ENCODE measurements at regions not wholly inside any gene's neighbourhood (a gene's known extent, or its start where the extent isn't known, plus 50 kb on each side); places are given as distances from the start of the nearest gene placed in this dataset.

- Histone ChIP-seq H3K27me3 (ENCODE audit: control insufficient read depth, insufficient read depth, low read length) (no peaks in the 10 kb centered on the region), H3K36me3 (replicated peaks; ENCODE audit: control insufficient read depth, insufficient read depth, low read length) (no peaks in the 10 kb centered on the region), H3K4me3 (ENCODE audit: insufficient read depth, low read depth, low read length) (no peak overlapping the region)
- DNase-seq: no peak
Measured at GRCh38 chr9:75715360-75715759, 175.1 kb upstream of the PCSK5 start.

DNA sequence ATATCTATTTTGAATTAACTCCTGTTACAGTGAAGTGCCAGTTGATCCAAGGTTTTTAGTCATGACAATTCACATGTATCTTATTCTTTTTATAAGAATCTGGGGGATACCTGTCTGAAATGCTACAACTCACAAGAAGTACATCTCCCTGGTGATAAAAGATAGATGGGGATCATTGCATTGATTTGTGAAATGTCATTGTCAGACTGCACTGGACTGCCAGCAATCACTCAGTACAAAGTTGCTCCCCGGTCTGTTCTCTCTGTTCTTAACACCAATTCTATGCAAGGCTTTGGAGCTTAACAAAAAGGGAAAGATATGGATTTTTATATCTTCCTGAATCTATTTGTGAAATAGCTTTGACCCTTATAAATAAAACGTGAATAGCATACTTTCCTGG is 171.8 kb upstream of the PCSK5 start:
- no peaks in the 10 kb centered on the region for H3K36me3 ChIP-seq (replicated peaks; ENCODE audit: control insufficient read depth, insufficient read depth, low read length)
- no peak for DNase-seq
- no peaks in the 10 kb centered on the region for H3K27me3 ChIP-seq (ENCODE audit: control insufficient read depth, insufficient read depth, low read length)
- H3K4me3 ChIP-seq (ENCODE audit: insufficient read depth, low read depth, low read length): no peak overlapping the region

DNA sequence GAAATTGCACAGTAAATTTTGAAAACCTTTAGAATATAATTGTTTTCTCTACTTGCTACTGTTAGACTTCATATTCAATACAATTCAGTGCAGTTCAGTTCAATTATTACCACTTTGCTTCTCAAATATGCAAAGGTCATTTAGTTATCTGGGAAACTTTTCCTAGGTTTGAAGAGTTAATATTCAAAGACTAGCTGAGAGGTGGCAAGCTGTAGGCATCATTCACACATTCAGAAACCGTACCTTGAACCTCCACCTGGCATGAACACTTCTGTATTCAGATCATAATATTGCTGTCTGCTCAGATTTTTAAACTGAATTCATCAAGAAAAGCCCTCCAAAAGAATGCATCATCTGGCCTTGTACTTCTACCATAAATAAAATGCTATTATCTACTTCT is 162.1 kb upstream of the PCSK5 start:
- no peak for DNase-seq
- Histone ChIP-seq H3K27me3 (ENCODE audit: control insufficient read depth, insufficient read depth, low read length) (no peaks in the 10 kb centered on the region), H3K36me3 (replicated peaks; ENCODE audit: control insufficient read depth, insufficient read depth, low read length) (no peaks in the 10 kb centered on the region), H3K4me3 (ENCODE audit: insufficient read depth, low read depth, low read length) (no peak overlapping the region)

GRCh38 chr9:75734802-75735201 is 155.7 kb upstream of the PCSK5 start:
- no peaks in the 10 kb centered on the region for H3K27me3 ChIP-seq (ENCODE audit: control insufficient read depth, insufficient read depth, low read length)
- H3K36me3 ChIP-seq (replicated peaks; ENCODE audit: control insufficient read depth, insufficient read depth, low read length): no peaks in the 10 kb centered on the region
- H3K4me3 ChIP-seq (ENCODE audit: insufficient read depth, low read depth, low read length): no peak overlapping the region
- DNase-seq: no peak

DNA sequence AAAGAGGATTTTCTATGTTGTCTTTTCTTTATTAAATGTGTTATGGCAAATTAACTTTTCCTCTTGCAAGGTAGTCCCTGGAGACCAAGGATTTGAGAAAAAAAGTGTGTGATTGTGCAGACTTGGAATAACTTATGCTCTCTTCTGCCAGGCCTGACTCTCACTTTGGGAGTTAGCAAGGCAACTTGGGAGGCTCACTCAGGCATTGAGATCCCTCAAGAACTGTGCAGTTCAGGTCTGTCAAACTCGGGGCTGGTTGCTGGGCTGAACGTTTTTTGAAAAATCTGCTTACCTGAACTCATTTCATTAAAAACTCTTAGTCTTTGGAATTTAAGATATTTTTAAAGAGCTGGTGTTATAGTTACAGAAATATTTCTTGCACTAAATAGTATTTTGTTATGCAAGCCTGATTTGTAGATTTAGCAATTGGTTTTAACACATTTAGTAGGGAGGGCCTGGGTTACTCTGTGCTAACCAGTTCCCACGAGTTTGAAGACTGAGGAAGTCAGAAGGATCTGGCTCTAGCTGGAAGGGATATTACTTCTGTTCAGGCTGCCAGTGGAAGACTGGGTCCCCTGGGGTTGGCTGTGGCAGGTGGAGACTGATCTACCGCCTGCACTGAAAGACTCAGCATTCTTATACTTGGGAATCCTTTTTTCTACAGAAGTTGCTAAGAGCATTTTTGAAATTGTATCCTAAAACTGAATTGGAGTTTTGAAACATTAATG is 150.4 kb upstream of the PCSK5 start:
- peak; percentile 1 for DNase-seq
- Histone ChIP-seq H3K27me3 (ENCODE audit: control insufficient read depth, insufficient read depth, low read length) (no peaks in the 10 kb centered on the region), H3K4me3 (ENCODE audit: insufficient read depth, low read depth, low read length) (no peak overlapping the region), H3K36me3 (replicated peaks; ENCODE audit: control insufficient read depth, insufficient read depth, low read length) (no peaks in the 10 kb centered on the region)

GRCh38 chr9:75743855-75744254 is 146.6 kb upstream of the PCSK5 start:
- Histone ChIP-seq H3K36me3 (replicated peaks; ENCODE audit: control insufficient read depth, insufficient read depth, low read length) (no peaks in the 10 kb centered on the region), H3K4me3 (ENCODE audit: insufficient read depth, low read depth, low read length) (no peak overlapping the region), H3K27me3 (ENCODE audit: control insufficient read depth, insufficient read depth, low read length) (no peaks in the 10 kb centered on the region)
- no peak for DNase-seq

- no peaks in the 10 kb centered on the region for H3K36me3 ChIP-seq (replicated peaks; ENCODE audit: control insufficient read depth, insufficient read depth, low read length)
- H3K4me3 ChIP-seq (ENCODE audit: insufficient read depth, low read depth, low read length): no peak overlapping the region
- H3K27me3 ChIP-seq (ENCODE audit: control insufficient read depth, insufficient read depth, low read length): no peaks in the 10 kb centered on the region
- no peak for DNase-seq
Measured at GRCh38 chr9:75754080-75754479, 136.4 kb upstream of the PCSK5 start.

DNA sequence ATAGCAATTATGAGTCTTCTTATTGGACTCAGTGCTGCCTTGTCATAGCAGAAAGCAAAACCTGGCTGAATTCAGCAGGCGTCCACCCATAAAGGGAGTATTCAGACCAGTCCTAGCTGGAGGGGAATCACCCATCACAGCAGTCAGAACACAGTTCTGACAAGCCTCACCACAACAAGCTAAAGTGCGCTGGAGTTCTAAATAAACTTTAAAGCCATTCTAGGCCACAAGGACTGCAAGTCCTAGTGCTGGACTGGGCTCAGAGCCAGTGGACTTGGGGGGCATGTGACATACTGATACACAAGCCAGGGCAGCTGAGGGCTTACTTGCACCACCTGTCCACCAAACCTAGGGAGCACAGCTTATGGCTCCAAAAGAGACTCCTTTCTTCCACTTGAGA is 115.3 kb upstream of the PCSK5 start:
- no peak for DNase-seq
- no peaks in the 10 kb centered on the region for H3K36me3 ChIP-seq (replicated peaks; ENCODE audit: control insufficient read depth, insufficient read depth, low read length)
- no peak overlapping the region for H3K4me3 ChIP-seq (ENCODE audit: insufficient read depth, low read depth, low read length)
- H3K27me3 ChIP-seq (ENCODE audit: control insufficient read depth, insufficient read depth, low read length): no peaks in the 10 kb centered on the region

GRCh38 chr9:75775966-75776691 is 114.3 kb upstream of the PCSK5 start:
- no peak for DNase-seq
- no peak overlapping the region for H3K4me3 ChIP-seq (ENCODE audit: insufficient read depth, low read depth, low read length)
- no peaks in the 10 kb centered on the region for H3K36me3 ChIP-seq (replicated peaks; ENCODE audit: control insufficient read depth, insufficient read depth, low read length)
- H3K27me3 ChIP-seq (ENCODE audit: control insufficient read depth, insufficient read depth, low read length): no peaks in the 10 kb centered on the region

GRCh38 chr9:75780185-75780584 is 110.3 kb upstream of the PCSK5 start:
- Histone ChIP-seq H3K4me3 (ENCODE audit: insufficient read depth, low read depth, low read length) (no peak overlapping the region), H3K27me3 (ENCODE audit: control insufficient read depth, insufficient read depth, low read length) (no peaks in the 10 kb centered on the region), H3K36me3 (replicated peaks; ENCODE audit: control insufficient read depth, insufficient read depth, low read length) (no peaks in the 10 kb centered on the region)
- DNase-seq: no peak

DNA sequence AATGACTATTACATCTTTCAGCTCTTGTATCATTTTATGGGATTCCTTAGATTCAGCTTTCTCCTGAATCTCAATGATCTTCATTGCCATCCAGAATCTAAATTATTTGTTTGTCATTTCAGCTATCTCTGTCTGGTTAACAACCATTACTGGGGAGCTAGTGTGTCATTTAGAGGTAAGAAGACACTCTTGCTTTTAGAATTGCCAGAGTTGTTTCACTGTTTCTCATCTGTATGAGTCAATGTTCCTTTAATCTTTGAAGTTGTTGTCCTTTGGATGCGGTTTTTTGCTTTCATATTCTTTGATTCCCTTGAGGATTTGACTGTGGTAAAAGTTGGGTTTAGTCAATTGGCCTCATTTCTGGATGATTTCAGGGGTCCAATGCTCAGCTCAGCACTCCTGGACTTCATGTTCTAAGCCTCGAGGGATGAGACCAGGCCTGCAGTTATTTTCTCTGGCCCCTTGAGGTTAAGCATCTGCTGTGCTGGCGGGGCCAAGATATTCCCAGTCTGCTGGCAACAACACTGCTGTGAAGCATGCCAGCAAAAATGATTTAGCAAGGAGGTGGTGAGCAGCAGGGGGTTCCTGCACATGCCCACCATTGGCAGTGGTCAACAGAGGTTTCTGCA is 102.4 kb upstream of the PCSK5 start:
- DNase-seq: no peak
- H3K4me3 ChIP-seq (ENCODE audit: insufficient read depth, low read depth, low read length): no peak overlapping the region
- H3K27me3 ChIP-seq (ENCODE audit: control insufficient read depth, insufficient read depth, low read length): no peaks in the 10 kb centered on the region
- no peaks in the 10 kb centered on the region for H3K36me3 ChIP-seq (replicated peaks; ENCODE audit: control insufficient read depth, insufficient read depth, low read length)

DNA sequence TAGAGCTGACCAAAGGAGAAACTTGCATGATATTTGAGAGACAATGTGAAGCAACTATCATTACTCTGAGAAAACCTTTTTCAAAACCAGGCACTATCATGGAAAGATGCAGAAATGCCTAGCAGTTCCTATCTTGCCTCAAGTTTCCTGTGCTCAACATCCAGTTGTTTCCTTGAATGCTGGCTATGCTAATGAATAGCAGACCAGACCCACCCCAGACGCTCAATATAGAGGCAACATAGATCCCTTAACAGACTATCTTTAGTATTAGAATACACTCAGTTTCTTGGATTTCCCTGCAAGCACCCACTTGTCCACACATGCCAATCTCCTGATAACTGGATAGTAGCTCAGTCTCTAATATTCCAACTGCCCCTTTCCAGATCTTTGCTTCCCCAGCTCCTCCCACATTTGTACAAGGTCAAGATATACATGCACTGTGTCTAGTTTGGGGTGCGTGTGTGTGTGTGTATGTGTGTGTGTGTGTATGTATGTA is 93.3 kb upstream of the PCSK5 start:
- no peaks in the 10 kb centered on the region for H3K27me3 ChIP-seq (ENCODE audit: control insufficient read depth, insufficient read depth, low read length)
- no peak for DNase-seq

DNA sequence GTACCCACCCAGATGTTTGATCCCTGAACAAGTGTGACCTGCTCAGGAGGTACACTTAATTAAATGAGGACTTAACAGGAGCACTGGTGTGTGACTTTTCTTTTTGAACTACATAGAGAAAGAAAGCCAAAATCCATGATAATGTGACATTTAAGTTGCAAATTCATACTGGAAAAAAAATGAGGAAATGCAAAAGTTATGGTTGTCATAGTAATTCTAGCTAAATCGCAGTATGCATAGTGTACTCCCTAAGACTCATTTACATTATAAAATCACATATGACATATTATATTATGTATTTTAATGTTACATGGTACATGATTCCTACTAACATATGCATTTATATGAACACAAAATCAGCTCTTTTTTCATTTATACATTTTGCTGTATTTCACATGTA is 92.0 kb upstream of the PCSK5 start:
- DNase-seq: no peak
- Histone ChIP-seq H3K4me3 (ENCODE audit: insufficient read depth, low read depth, low read length) (no peak overlapping the region), H3K27me3 (ENCODE audit: control insufficient read depth, insufficient read depth, low read length) (no peaks in the 10 kb centered on the region), H3K36me3 (replicated peaks; ENCODE audit: control insufficient read depth, insufficient read depth, low read length) (no peaks in the 10 kb centered on the region)

More for the DNA sequence above, 93.3 kb upstream of the PCSK5 start:
- Histone ChIP-seq H3K36me3 (replicated peaks; ENCODE audit: control insufficient read depth, insufficient read depth, low read length) (no peaks in the 10 kb centered on the region), H3K4me3 (ENCODE audit: insufficient read depth, low read depth, low read length) (no peak overlapping the region)

DNA sequence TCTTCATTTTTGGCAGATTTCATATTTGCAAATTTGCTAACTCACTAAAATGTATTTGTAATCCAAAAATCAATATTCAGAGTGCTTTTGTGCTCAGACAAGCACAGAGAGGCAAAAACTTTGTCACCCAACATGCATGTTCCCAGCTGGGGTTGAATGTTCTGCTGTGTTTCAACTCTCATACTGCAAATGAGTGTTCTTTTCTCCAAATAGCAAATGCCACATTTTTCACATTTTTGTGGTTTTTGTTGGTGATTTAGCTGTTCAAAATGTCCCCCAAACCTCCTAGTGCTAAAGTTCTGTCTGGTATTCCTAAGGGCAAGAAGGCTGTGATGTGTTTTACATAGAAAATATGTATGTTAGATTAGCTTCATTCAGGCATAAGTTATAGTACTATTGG is 87.3 kb upstream of the PCSK5 start:
- H3K36me3 ChIP-seq (replicated peaks; ENCODE audit: control insufficient read depth, insufficient read depth, low read length): no peaks in the 10 kb centered on the region
- H3K4me3 ChIP-seq (ENCODE audit: insufficient read depth, low read depth, low read length): no peak overlapping the region
- DNase-seq: no peak
- no peaks in the 10 kb centered on the region for H3K27me3 ChIP-seq (ENCODE audit: control insufficient read depth, insufficient read depth, low read length)

DNA sequence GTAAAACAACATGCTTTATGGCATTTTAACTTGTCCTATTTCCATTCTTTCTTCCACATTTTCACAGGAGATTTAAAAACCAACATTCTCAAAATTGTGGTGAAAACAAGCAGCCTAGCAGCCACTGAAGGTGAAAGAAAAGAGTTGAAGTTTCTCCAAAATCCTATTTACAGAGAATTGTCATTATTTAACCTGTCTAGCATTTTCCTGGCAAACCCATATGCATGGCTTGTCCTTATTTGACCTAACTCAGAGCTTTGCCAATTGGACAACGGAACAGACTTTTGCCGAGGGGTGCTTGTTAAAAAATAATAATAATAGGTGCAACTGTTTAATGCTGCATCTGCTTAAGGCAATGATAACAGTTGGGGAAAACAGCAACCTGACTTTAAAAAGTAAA is 80.4 kb upstream of the PCSK5 start:
- no peak for DNase-seq
- no peak overlapping the region for H3K4me3 ChIP-seq (ENCODE audit: insufficient read depth, low read depth, low read length)
- no peaks in the 10 kb centered on the region for H3K27me3 ChIP-seq (ENCODE audit: control insufficient read depth, insufficient read depth, low read length)
- no peaks in the 10 kb centered on the region for H3K36me3 ChIP-seq (replicated peaks; ENCODE audit: control insufficient read depth, insufficient read depth, low read length)

All from H7 (cell line).